ENCODE measurements at regions not wholly inside any gene's neighbourhood (a gene's known extent, or its start where the extent isn't known, plus 50 kb on each side); places are given as distances from the start of the nearest gene placed in this dataset.

- TF ChIP-seq POLR2AphosphoS5 (IDR thresholded peaks at IDR 0.05; ENCODE audit: low read depth) (no peak), CTCF (conservative IDR thresholded peaks at IDR 0.05; ENCODE audit: low read depth in 2 of 2) (peak; percentile 0 to 27; a peak in 1 of 4 replicates), EZH2 (IDR thresholded peaks at IDR 0.05; ENCODE audit: low read depth, unreplicated experiment) (no peak)
These were observed 100.2 kb downstream of the C11orf87 start for GRCh38 chr11:109522116-109522755.
